ENCODE measurements at regions not wholly inside any gene's neighbourhood (a gene's known extent, or its start where the extent isn't known, plus 50 kb on each side); places are given as distances from the start of the nearest gene placed in this dataset.

- DNase-seq (ENCODE audit: low spot score) = no peak
Observed at GRCh38 chr16:16790597-16790996, 411.7 kb downstream of the NPIPA7 start.

GRCh38 chr16:16791051-16791450 lies 412.1 kb downstream of the NPIPA7 start:
- no peak for DNase-seq (ENCODE audit: low spot score)

GRCh38 chr16:16797239-16797638 lies 418.3 kb downstream of the NPIPA7 start:
- DNase-seq (ENCODE audit: low spot score) = no peak

GRCh38 chr16:16798504-16798903 lies 419.6 kb downstream of the NPIPA7 start:
- no peak for DNase-seq (ENCODE audit: low spot score)

GRCh38 chr16:16805809-16806208 lies 426.9 kb downstream of the NPIPA7 start:
- no peak for DNase-seq (ENCODE audit: low spot score)

GRCh38 chr16:16815641-16816040 lies 436.7 kb downstream of the NPIPA7 start:
- no peak for DNase-seq (ENCODE audit: low spot score)

- no peak for DNase-seq (ENCODE audit: low spot score)
Observed at GRCh38 chr16:16817196-16817595, 438.3 kb downstream of the NPIPA7 start.

- no peak for DNase-seq (ENCODE audit: low spot score)
Observed at GRCh38 chr16:16821261-16821660, 442.3 kb downstream of the NPIPA7 start.

GRCh38 chr16:16828913-16829398 lies 450.0 kb downstream of the NPIPA7 start:
- DNase-seq (ENCODE audit: low spot score) = peak; percentile 4

GRCh38 chr16:16830401-16830800 lies 451.5 kb downstream of the NPIPA7 start:
- no peak for DNase-seq (ENCODE audit: low spot score)

GRCh38 chr16:16830973-16831372 lies 452.0 kb downstream of the NPIPA7 start:
- DNase-seq (ENCODE audit: low spot score) = no peak

- DNase-seq (ENCODE audit: low spot score) = no peak
Observed at GRCh38 chr16:16833165-16833564, 454.2 kb downstream of the NPIPA7 start.

GRCh38 chr16:16850274-16850673 lies 471.3 kb downstream of the NPIPA7 start:
- no peak for DNase-seq (ENCODE audit: low spot score)

- no peak for DNase-seq (ENCODE audit: low spot score)
Observed at GRCh38 chr16:16857012-16857411, 478.1 kb downstream of the NPIPA7 start.

- DNase-seq (ENCODE audit: low spot score) = no peak
Observed at GRCh38 chr16:16857603-16858283, 478.8 kb downstream of the NPIPA7 start.

- DNase-seq (ENCODE audit: low spot score) = peak; percentile 20
Observed at GRCh38 chr16:16861546-16861945, 482.6 kb downstream of the NPIPA7 start.

- DNase-seq (ENCODE audit: low spot score) = no peak
Observed at GRCh38 chr16:16863672-16864071, 484.7 kb downstream of the NPIPA7 start.

- no peak for DNase-seq (ENCODE audit: low spot score)
Observed at GRCh38 chr16:16864536-16864935, 485.6 kb downstream of the NPIPA7 start.

GRCh38 chr16:16865374-16865773 lies 486.4 kb downstream of the NPIPA7 start:
- DNase-seq (ENCODE audit: low spot score) = no peak

- DNase-seq (ENCODE audit: low spot score) = no peak
Observed at GRCh38 chr16:16867973-16868372, 489.0 kb downstream of the NPIPA7 start.

GRCh38 chr16:16868727-16869126 lies 489.8 kb downstream of the NPIPA7 start:
- no peak for DNase-seq (ENCODE audit: low spot score)

- no peak for DNase-seq (ENCODE audit: low spot score)
Observed at GRCh38 chr16:16869746-16870145, 490.8 kb downstream of the NPIPA7 start.

- DNase-seq (ENCODE audit: low spot score) = no peak
Observed at GRCh38 chr16:16871196-16871595, 492.3 kb downstream of the NPIPA7 start.

GRCh38 chr16:16877061-16877460 lies 498.1 kb downstream of the NPIPA7 start:
- DNase-seq (ENCODE audit: low spot score) = no peak

All from H4 (cell line).